Activated CD4-positive, alpha-beta T cell treated with anti-CD3 and anti-CD28 coated beads, Interleukin-2, amount 10 ng/mL, durations not matched to agents 7 days and 5 days (primary cell): ENCODE measurements at regions not wholly inside any gene's neighbourhood (a gene's known extent, or its start where the extent isn't known, plus 50 kb on each side); places are given as distances from the start of the nearest gene placed in this dataset.

ENCODE experiments used
- CTCF ChIA-PET: fragments of 350-600 bp; sonication (Branson Sonifier 250); formaldehyde crosslinking; loops from one replicate; lab custom pipeline; 2021; ENCODE audit warnings: antibody characterized with exemption; lab: Charles Lee
- POLR2A ChIA-PET: fragments of 350-600 bp; sonication (Branson Sonifier 250); formaldehyde crosslinking; loops from one replicate; lab custom pipeline; 2021; ENCODE audit warnings: antibody characterized with exemption; lab: Charles Lee
- DNase-seq: peaks from one replicate; pipeline ENCODE4 v3.0.0-alpha.2; 2020
- H3K27ac Mint-ChIP-seq: one replicate; pipeline ENCODE4 v1.8.0; 2021; ENCODE audit warnings: mild to moderate bottlenecking, moderate library complexity, mixed read lengths
- H3K27me3 Mint-ChIP-seq: one replicate; pipeline ENCODE4 v1.8.0; 2021; ENCODE audit warnings: mixed read lengths
- H3K36me3 Mint-ChIP-seq: one replicate; pipeline ENCODE4 v1.8.0; 2021; ENCODE audit warnings: low read depth, mixed read lengths
- H3K4me1 Mint-ChIP-seq: one replicate; pipeline ENCODE4 v1.8.0; 2021; ENCODE audit warnings: mixed read lengths
- H3K4me3 Mint-ChIP-seq: one replicate; pipeline ENCODE4 v1.8.0; 2021; ENCODE audit warnings: mild to moderate bottlenecking, moderate library complexity, mixed read lengths
- H3K9me3 Mint-ChIP-seq: one replicate; pipeline ENCODE4 v1.8.0; 2021; ENCODE audit warnings: mixed read lengths

- Mint-ChIP-seq H3K4me3 (no peak overlapping the region), H3K27ac (no peak overlapping the region), H3K27me3 (no peaks in the 10 kb centered on the region), H3K36me3 (no peaks in the 10 kb centered on the region), H3K4me1 (no peaks in the 10 kb centered on the region), H3K9me3 (no peaks in the 10 kb centered on the region)
- ChIA-PET CTCF (no interaction called here), POLR2A (no interaction called here)
- DNase-seq: no peak
Observed at GRCh38 chr7:42432644-42433043, 195.6 kb upstream of the GLI3 start.

- no peaks in the 10 kb centered on the region for H3K36me3 Mint-ChIP-seq
- no peaks in the 10 kb centered on the region for H3K9me3 Mint-ChIP-seq
- no peaks in the 10 kb centered on the region for H3K4me1 Mint-ChIP-seq
- ChIA-PET CTCF (no interaction called here), POLR2A (no interaction called here)
- no peak overlapping the region for H3K27ac Mint-ChIP-seq
- H3K27me3 Mint-ChIP-seq: no peaks in the 10 kb centered on the region
- DNase-seq: no peak
- H3K4me3 Mint-ChIP-seq: no peak overlapping the region
Observed at GRCh38 chr7:42431873-42432272, 194.9 kb upstream of the GLI3 start.

GRCh38 chr7:42429339-42429738 lies 192.3 kb upstream of the GLI3 start:
- POLR2A ChIA-PET: no interaction called here
- Mint-ChIP-seq H3K9me3 (no peaks in the 10 kb centered on the region), H3K27me3 (no peaks in the 10 kb centered on the region), H3K4me3 (no peak overlapping the region), H3K4me1 (no peaks in the 10 kb centered on the region), H3K27ac (no peak overlapping the region), H3K36me3 (no peaks in the 10 kb centered on the region)
- no peak for DNase-seq
- CTCF ChIA-PET: no interaction called here

- Mint-ChIP-seq H3K9me3 (no peaks in the 10 kb centered on the region), H3K27ac (no peak overlapping the region), H3K36me3 (no peaks in the 10 kb centered on the region), H3K27me3 (no peaks in the 10 kb centered on the region), H3K4me1 (no peaks in the 10 kb centered on the region), H3K4me3 (no peak overlapping the region)
- no peak for DNase-seq
- ChIA-PET POLR2A (no interaction called here), CTCF (no interaction called here)
Observed at GRCh38 chr7:42426163-42426562, 189.2 kb upstream of the GLI3 start.

GRCh38 chr7:42414941-42415505 lies 178.0 kb upstream of the GLI3 start:
- H3K27me3 Mint-ChIP-seq: no peaks in the 10 kb centered on the region
- no peaks in the 10 kb centered on the region for H3K9me3 Mint-ChIP-seq
- CTCF ChIA-PET: no interaction called here
- no peak overlapping the region for H3K27ac Mint-ChIP-seq
- no peak overlapping the region for H3K4me3 Mint-ChIP-seq
- no peak for DNase-seq
- POLR2A ChIA-PET: no interaction called here
- no peaks in the 10 kb centered on the region for H3K36me3 Mint-ChIP-seq
- H3K4me1 Mint-ChIP-seq: no peaks in the 10 kb centered on the region

DNA sequence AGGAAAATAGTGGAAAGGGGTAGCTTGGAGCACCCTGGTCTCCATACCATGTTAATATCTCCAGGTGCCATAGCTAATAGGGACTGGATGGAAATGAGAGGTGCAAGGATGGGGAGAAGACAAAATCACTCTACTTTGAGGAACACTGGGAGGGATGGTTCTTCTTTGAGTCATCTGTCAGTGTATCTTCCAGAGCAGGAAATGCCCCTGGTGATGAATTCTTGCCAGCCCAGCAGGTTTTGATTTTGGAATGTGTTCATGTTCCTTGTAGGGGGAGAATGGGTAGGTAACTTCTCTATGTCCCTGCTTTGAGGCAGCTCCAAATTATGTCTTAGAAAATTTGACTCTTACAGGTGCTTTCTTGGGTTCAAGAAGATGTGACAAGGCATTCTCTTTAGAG lies 177.0 kb upstream of the GLI3 start:
- Mint-ChIP-seq H3K4me3 (no peak overlapping the region), H3K27me3 (no peaks in the 10 kb centered on the region), H3K27ac (no peak overlapping the region), H3K9me3 (no peaks in the 10 kb centered on the region), H3K4me1 (no peaks in the 10 kb centered on the region), H3K36me3 (no peaks in the 10 kb centered on the region)
- no peak for DNase-seq
- CTCF ChIA-PET: no interaction called here
- POLR2A ChIA-PET: no interaction called here

DNA sequence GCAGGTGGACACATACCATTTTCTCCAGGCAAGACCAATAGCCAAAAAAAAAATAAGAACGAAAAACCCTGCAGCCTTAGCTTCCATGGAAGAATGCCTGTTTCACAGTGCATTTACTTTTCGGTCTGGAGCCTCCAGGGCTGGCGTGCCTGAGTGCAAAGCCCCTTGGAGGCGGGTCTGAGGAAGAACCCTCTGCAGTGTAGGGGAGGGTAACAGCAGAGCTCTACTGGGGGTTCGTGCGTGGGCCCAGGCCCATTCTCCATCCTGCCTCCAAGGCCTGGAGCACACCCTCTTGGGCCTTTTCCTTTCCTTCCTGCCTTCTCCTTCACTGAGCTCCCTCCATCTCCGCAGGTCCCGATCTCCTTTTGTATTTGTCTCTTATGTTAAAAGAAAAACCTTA lies 172.3 kb upstream of the GLI3 start:
- ChIA-PET CTCF (no interaction called here), POLR2A (no interaction called here)
- H3K27ac Mint-ChIP-seq: no peak overlapping the region
- no peaks in the 10 kb centered on the region for H3K9me3 Mint-ChIP-seq
- H3K27me3 Mint-ChIP-seq: no peaks in the 10 kb centered on the region
- H3K4me3 Mint-ChIP-seq: no peak overlapping the region
- no peak for DNase-seq
- no peaks in the 10 kb centered on the region for H3K36me3 Mint-ChIP-seq
- H3K4me1 Mint-ChIP-seq: no peaks in the 10 kb centered on the region

DNA sequence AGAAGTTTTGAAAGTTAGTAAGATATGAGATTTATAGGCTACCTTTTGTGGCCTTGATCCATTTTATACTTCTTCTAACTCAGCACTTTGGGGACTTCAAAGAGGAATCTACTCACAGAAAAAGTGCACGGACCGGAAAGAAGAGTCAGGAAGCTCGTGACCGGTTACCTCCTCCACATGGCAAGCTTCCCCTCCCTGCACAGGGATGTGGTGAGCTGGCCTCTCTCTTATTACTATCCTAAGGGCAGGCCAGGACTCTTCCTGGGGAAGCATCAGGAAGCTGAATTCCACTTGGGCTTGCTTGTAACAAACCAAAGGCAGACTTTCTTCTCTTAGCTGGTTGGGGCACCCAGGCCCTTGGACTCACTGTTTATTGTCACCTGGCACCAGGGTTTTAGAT lies 170.8 kb upstream of the GLI3 start:
- no peak for DNase-seq
- no peak overlapping the region for H3K27ac Mint-ChIP-seq
- no peaks in the 10 kb centered on the region for H3K27me3 Mint-ChIP-seq
- H3K9me3 Mint-ChIP-seq: no peaks in the 10 kb centered on the region
- CTCF ChIA-PET: no interaction called here
- H3K36me3 Mint-ChIP-seq: no peaks in the 10 kb centered on the region
- no peak overlapping the region for H3K4me3 Mint-ChIP-seq
- POLR2A ChIA-PET: no interaction called here
- H3K4me1 Mint-ChIP-seq: no peaks in the 10 kb centered on the region

- Mint-ChIP-seq H3K27ac (no peak overlapping the region), H3K36me3 (no peaks in the 10 kb centered on the region), H3K4me1 (no peaks in the 10 kb centered on the region), H3K9me3 (no peaks in the 10 kb centered on the region), H3K27me3 (no peaks in the 10 kb centered on the region), H3K4me3 (no peak overlapping the region)
- no peak for DNase-seq
- POLR2A ChIA-PET: no interaction called here
- CTCF ChIA-PET: no interaction called here
Observed at GRCh38 chr7:42407021-42407710, 170.2 kb upstream of the GLI3 start.

- no peaks in the 10 kb centered on the region for H3K36me3 Mint-ChIP-seq
- CTCF ChIA-PET: no interaction called here
- no peak overlapping the region for H3K4me3 Mint-ChIP-seq
Observed at GRCh38 chr7:42406358-42406757, 169.3 kb upstream of the GLI3 start.

DNA sequence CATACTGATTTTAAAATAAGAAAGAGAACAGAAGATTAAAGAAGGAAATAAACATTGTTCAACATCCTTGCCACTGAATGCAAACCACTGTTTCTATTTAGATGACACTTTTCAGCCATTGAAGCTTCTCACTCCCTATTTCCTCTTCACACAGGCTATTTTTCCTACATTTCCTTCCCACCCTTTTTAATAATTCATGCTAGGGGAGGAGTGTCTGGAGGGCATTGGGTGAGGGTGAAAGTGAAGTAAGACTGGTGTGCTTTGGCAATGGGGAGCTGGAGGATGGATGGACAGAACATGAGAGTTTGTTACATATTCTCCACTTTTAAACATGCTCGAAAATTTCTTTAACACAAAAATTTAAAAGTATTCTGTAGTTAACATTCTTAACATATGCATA lies 168.8 kb upstream of the GLI3 start:
- Mint-ChIP-seq H3K36me3 (no peaks in the 10 kb centered on the region), H3K4me1 (no peaks in the 10 kb centered on the region), H3K27ac (no peak overlapping the region), H3K27me3 (no peaks in the 10 kb centered on the region), H3K4me3 (no peak overlapping the region), H3K9me3 (no peaks in the 10 kb centered on the region)
- DNase-seq: no peak
- ChIA-PET POLR2A (no interaction called here), CTCF (no interaction called here)

More at GRCh38 chr7:42406358-42406757, 169.3 kb upstream of the GLI3 start:
- Mint-ChIP-seq H3K27me3 (no peaks in the 10 kb centered on the region), H3K27ac (no peak overlapping the region), H3K9me3 (no peaks in the 10 kb centered on the region), H3K4me1 (no peaks in the 10 kb centered on the region)
- POLR2A ChIA-PET: no interaction called here
- DNase-seq: no peak

DNA sequence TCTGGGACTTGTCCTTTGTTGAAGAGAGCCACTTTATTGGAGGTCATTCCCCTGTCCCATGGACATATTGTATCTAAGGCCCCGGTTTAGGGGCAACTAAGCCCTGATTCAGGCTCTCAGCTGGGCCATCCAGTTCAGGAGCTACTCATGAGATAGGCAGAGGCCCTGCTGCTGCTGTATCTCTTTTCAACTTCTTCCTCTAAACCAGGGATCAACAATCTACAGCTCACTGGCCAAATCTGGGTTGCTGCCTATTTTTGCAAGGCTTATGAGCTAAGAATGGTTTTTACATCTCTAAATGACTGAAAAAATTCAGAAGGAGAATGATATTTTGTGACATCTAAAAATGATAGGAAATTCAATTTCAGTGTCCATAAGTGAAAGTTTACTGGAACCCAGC lies 166.8 kb upstream of the GLI3 start:
- no peak overlapping the region for H3K27ac Mint-ChIP-seq
- H3K9me3 Mint-ChIP-seq: no peaks in the 10 kb centered on the region
- H3K36me3 Mint-ChIP-seq: no peaks in the 10 kb centered on the region
- CTCF ChIA-PET: no interaction called here
- no peaks in the 10 kb centered on the region for H3K27me3 Mint-ChIP-seq
- no peak for DNase-seq
- H3K4me3 Mint-ChIP-seq: no peak overlapping the region
- POLR2A ChIA-PET: no interaction called here
- no peaks in the 10 kb centered on the region for H3K4me1 Mint-ChIP-seq

- Mint-ChIP-seq H3K27me3 (peaks cover 2% of the 10 kb centered on the region), H3K4me1 (no peaks in the 10 kb centered on the region), H3K9me3 (no peaks in the 10 kb centered on the region), H3K36me3 (no peaks in the 10 kb centered on the region), H3K27ac (no peak overlapping the region), H3K4me3 (no peak overlapping the region)
- DNase-seq: no peak
- POLR2A ChIA-PET: no interaction called here
- CTCF ChIA-PET: no interaction called here
Observed at GRCh38 chr7:42400961-42401360, 164.0 kb upstream of the GLI3 start.

DNA sequence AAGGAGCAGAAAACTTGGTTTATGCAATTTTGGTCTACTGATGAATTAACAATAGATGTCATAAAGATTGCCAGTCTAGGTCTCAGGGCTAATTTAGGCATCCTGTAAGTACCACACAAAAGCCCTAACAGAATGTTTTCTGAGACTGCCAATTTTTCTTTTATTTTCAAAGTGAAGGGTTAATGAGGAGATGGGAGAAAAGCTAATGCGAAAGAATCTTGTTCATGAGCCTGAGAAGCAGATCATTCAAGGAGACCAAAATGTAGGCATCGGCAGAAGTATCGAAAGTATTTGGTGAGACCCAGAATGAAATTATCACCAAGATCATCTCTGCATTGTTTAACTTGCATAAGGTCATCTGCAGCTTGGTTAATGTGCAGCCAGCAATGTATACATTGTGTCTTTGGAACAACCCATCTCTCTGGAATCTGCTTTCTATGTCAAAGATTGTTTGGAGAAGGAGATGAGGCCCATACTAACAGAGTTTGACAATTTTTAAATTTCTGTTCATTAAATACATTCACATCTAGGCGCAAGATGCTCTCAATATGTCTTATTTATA lies 163.3 kb upstream of the GLI3 start:
- peaks cover 2% of the 10 kb centered on the region for H3K27me3 Mint-ChIP-seq
- POLR2A ChIA-PET: no interaction called here
- no peak overlapping the region for H3K4me3 Mint-ChIP-seq
- DNase-seq: no peak
- no peaks in the 10 kb centered on the region for H3K4me1 Mint-ChIP-seq
- no peaks in the 10 kb centered on the region for H3K9me3 Mint-ChIP-seq
- no peaks in the 10 kb centered on the region for H3K36me3 Mint-ChIP-seq
- H3K27ac Mint-ChIP-seq: no peak overlapping the region
- CTCF ChIA-PET: no interaction called here
